PC-3 (cell line): ENCODE measurements at regions not wholly inside any gene's neighbourhood (a gene's known extent, or its start where the extent isn't known, plus 50 kb on each side); places are given as distances from the start of the nearest gene placed in this dataset.

Experiments
- ATAC-seq: fragments of 200-7000 bp; cut with Tn5 transposase; 2 replicates; pipeline ENCODE4 v1.9.1; 2020; ENCODE audit warnings: mild to moderate bottlenecking, moderate library complexity
- BruUV-seq: library from RNA; stranded (reverse); fragments of 400-500 nt; replicated peaks from 2 replicates; lab custom pipeline; 2021; lab: Mats Ljungman, UMichigan
- CTCF ChIA-PET: fragments of 300-600 bp; sonication (Branson Sonifier 250); formaldehyde crosslinking; loops from one replicate; lab custom pipeline; 2022; ENCODE audit warnings: antibody characterized with exemption; lab: Charles Lee
- POLR2A ChIA-PET: fragments of 300-600 bp; sonication (Branson Sonifier 250); formaldehyde crosslinking; loops from one replicate; lab custom pipeline; 2022; ENCODE audit warnings: antibody characterized with exemption; ENCODE audit not compliant: unreplicated experiment; lab: Charles Lee
- DNase-seq: peaks from one replicate; pipeline ENCODE4 v3.0.0-alpha.2; 2015
- H2AFZ ChIP-seq: fragments of 300-600 bp; sonication (generic); 2 replicates; pipeline ENCODE4 v1.6.0; 2016; ENCODE audit warnings: antibody characterized with exemption, low read length
- H3F3A ChIP-seq: fragments of 300-600 bp; sonication (generic); one replicate; pipeline ENCODE4 v1.6.0; 2017; ENCODE audit warnings: antibody characterized with exemption, low read length, control low read depth, mild to moderate bottlenecking; ENCODE audit not compliant: unreplicated experiment
- H3K27ac ChIP-seq: fragments of 300-600 bp; sonication (generic); 2 replicates; pipeline ENCODE4 v1.5.1; 2016; ENCODE audit warnings: mild to moderate bottlenecking, low read length
- H3K27me3 ChIP-seq: fragments of 300-600 bp; sonication (generic); 2 replicates; pipeline ENCODE4 v1.6.1; 2016; ENCODE audit warnings: low read length, mixed read lengths
- H3K36me3 ChIP-seq: fragments of 300-600 bp; sonication (generic); 2 replicates; pipeline ENCODE4 v1.6.1; 2016; ENCODE audit warnings: low read depth, mixed run types, low read length, mixed read lengths
- H3K4me1 ChIP-seq: fragments of 300-600 bp; sonication (generic); 2 replicates; pipeline ENCODE4 v1.5.1; 2016; ENCODE audit warnings: low read length; ENCODE audit not compliant: insufficient read depth
- H3K4me2 ChIP-seq: fragments of 300-600 bp; sonication (generic); 2 replicates; pipeline ENCODE4 v1.6.0; 2016; ENCODE audit warnings: low read length
- H3K4me3 ChIP-seq: fragments of 300-600 bp; sonication (generic); 2 replicates; pipeline ENCODE4 v1.5.1; 2016; ENCODE audit warnings: mild to moderate bottlenecking, low read length, mixed read lengths
- H3K79me2 ChIP-seq: fragments of 300-600 bp; sonication (generic); 2 replicates; pipeline ENCODE4 v1.6.1; 2017; ENCODE audit warnings: low read length, mixed read lengths
- H3K9ac ChIP-seq: fragments of 300-600 bp; sonication (generic); 2 replicates; pipeline ENCODE4 v1.6.0; 2016; ENCODE audit warnings: mild to moderate bottlenecking, low read length
- H3K9me2 ChIP-seq: fragments of 300-600 bp; sonication (generic); replicated peaks from 2 replicates; pipeline ENCODE4 v1.6.1; 2016; ENCODE audit warnings: mixed run types, low read length, mixed read lengths
- H3K9me3 ChIP-seq: fragments of 300-600 bp; sonication (generic); 2 replicates; pipeline ENCODE4 v1.6.1; 2016; ENCODE audit warnings: low read length, mixed read lengths
- H4K20me1 ChIP-seq: fragments of 300-600 bp; sonication (generic); 2 replicates; pipeline ENCODE4 v1.6.1; 2016; ENCODE audit warnings: low read length, mixed read lengths
- EZH2 ChIP-seq: fragments of 300-600 bp; sonication (generic); IDR thresholded peaks from one replicate; pipeline ENCODE4 v1.6.1; 2017; ENCODE audit warnings: antibody characterized with exemption, mild to moderate bottlenecking, low read length; ENCODE audit not compliant: unreplicated experiment
- EZH2phosphoT487 ChIP-seq: fragments of 300-600 bp; sonication (generic); IDR thresholded peaks from 2 replicates; pipeline ENCODE4 v1.6.1; 2018; ENCODE audit warnings: mild to moderate bottlenecking, antibody characterized with exemption, low read length, borderline replicate concordance
- intact Hi-C: fragments of 100-400 bp; cut with micrococcal nuclease; formaldehyde crosslinking; loops from 2 replicates; pipeline ENCODE4 v1.9.0; 2023
- TF ChIP-seq, protein P1 (sequence below): fragments of 300-600 bp; sonication (generic); conservative IDR thresholded peaks from 2 replicates; pipeline ENCODE4 v1.5.1; 2017; ENCODE audit warnings: antibody characterized with exemption, low read depth, mild to moderate bottlenecking, low read length

DNA sequence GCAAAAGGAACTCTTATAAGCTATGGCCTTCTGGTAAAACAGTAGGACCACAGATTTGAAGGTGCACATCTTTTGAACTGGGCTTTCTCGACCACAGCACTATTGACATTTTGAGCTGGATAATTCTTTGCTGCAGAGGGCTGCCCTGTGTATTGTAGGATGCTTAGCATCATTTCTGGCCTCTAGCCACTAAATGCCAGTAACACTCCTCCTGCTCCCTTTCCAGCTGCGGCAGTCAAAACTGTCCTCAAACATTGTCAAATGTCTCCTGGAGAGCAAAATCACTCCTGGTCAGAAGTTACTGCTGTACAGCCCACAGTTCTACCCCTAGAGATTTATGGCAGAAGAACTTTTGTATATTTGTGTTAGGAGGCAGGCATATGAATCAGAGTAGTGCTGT, 836.7 kb downstream of the PLA2G4A start:
- Histone ChIP-seq H3K79me2 (no peaks in the 10 kb centered on the region), H3K27ac (no peak overlapping the region), H3K9ac (no peak overlapping the region), H3K4me3 (no peak overlapping the region), H3K36me3 (no peaks in the 10 kb centered on the region), H4K20me1 (no peaks in the 10 kb centered on the region), H3K9me2 (no peaks in the 10 kb centered on the region), H3K27me3 (no peaks in the 10 kb centered on the region), H3K4me2 (no peak overlapping the region), H3F3A (no peaks in the 10 kb centered on the region), H2AFZ (no peak overlapping the region), H3K9me3 (no peaks in the 10 kb centered on the region), H3K4me1 (no peaks in the 10 kb centered on the region)
- no peak for ATAC-seq
- ChIA-PET POLR2A (interaction anchor here (0.7 kb wide), 1 partner anchor 17 kb away, joined by 35 read pairs; no protein-coding TSS in a partner anchor), CTCF (no interaction called here)
- TF ChIP-seq, protein P1, sequence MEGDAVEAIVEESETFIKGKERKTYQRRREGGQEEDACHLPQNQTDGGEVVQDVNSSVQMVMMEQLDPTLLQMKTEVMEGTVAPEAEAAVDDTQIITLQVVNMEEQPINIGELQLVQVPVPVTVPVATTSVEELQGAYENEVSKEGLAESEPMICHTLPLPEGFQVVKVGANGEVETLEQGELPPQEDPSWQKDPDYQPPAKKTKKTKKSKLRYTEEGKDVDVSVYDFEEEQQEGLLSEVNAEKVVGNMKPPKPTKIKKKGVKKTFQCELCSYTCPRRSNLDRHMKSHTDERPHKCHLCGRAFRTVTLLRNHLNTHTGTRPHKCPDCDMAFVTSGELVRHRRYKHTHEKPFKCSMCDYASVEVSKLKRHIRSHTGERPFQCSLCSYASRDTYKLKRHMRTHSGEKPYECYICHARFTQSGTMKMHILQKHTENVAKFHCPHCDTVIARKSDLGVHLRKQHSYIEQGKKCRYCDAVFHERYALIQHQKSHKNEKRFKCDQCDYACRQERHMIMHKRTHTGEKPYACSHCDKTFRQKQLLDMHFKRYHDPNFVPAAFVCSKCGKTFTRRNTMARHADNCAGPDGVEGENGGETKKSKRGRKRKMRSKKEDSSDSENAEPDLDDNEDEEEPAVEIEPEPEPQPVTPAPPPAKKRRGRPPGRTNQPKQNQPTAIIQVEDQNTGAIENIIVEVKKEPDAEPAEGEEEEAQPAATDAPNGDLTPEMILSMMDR = no peak
- TF ChIP-seq EZH2phosphoT487 (no peak), EZH2 (no peak)
- BruUV-seq = no TSS peak
- no peak for DNase-seq
- intact Hi-C loops = no loop called here

DNA sequence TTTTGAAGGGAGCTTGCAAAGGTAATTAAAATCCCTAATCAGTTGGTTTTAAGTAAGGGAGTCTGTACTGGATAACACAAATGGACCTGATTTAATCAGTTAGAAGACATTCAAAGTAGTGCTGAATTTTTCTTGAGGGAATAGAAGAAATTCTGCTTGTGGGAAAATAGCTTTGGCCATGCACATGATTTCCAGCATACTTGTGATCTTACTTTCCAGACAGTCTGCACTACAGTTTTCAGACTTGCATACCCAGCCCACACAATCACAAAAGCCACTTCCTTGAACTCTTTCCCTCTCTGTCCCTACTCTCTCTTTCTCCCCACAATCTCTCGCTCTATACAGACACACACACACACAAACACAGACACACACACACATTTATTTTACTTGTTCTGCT, 852.1 kb downstream of the PLA2G4A start:
- DNase-seq (no peak), ATAC-seq (no peak)
- Histone ChIP-seq H3K9me3 (no peaks in the 10 kb centered on the region), H3K4me3 (no peak overlapping the region), H4K20me1 (no peaks in the 10 kb centered on the region), H3K27me3 (no peaks in the 10 kb centered on the region), H3K79me2 (no peaks in the 10 kb centered on the region), H3K9me2 (no peaks in the 10 kb centered on the region), H3K4me2 (no peak overlapping the region), H3K9ac (no peak overlapping the region), H2AFZ (no peak overlapping the region), H3K4me1 (peaks cover 3% of the 10 kb centered on the region; the same call in 1 of the 2 replicates), H3K36me3 (no peaks in the 10 kb centered on the region), H3F3A (no peaks in the 10 kb centered on the region), H3K27ac (no peak overlapping the region)
- ChIA-PET CTCF (no interaction called here), POLR2A (no interaction called here)
- no TSS peak for BruUV-seq
- TF ChIP-seq EZH2 (no peak), EZH2phosphoT487 (no peak)
- TF ChIP-seq, protein P1 = no peak
- intact Hi-C loops = no loop called here

DNA sequence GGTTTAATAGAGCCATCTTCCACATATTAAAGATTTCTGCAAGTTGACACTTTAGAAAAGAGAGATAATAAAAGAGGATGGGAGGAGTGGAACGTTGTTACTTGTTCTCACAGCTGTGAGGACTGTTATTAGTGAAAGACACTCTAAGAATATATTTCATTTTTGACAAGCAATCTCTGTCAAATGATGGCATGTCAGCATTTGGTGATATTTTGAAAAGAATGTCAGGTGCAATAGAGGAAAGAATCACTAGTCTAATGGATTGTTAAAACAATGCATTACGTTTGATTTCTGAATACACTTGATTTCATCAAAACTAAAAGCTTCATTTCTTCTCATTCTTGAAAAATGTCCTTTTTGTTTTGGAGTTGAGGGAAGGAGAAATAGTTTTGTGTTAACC, 853.4 kb downstream of the PLA2G4A start:
- Histone ChIP-seq H3K27ac (no peak overlapping the region), H3K27me3 (no peaks in the 10 kb centered on the region), H3K4me2 (no peak overlapping the region), H2AFZ (no peak overlapping the region), H3K4me3 (no peak overlapping the region), H3K9me2 (no peaks in the 10 kb centered on the region), H3K9me3 (no peaks in the 10 kb centered on the region), H4K20me1 (no peaks in the 10 kb centered on the region), H3K9ac (no peak overlapping the region), H3F3A (no peaks in the 10 kb centered on the region), H3K36me3 (no peaks in the 10 kb centered on the region), H3K79me2 (no peaks in the 10 kb centered on the region), H3K4me1 (peaks cover 3% of the 10 kb centered on the region; the same call in 1 of the 2 replicates)
- intact Hi-C loops = no loop called here
- POLR2A ChIA-PET = no interaction called here
- CTCF ChIA-PET = no interaction called here
- TF ChIP-seq EZH2phosphoT487 (no peak), EZH2 (no peak)
- TF ChIP-seq, protein P1 = no peak
- BruUV-seq = no TSS peak
- ATAC-seq (no peak), DNase-seq (no peak)
